Panc1 (cell line): ENCODE measurements at regions not wholly inside any gene's neighbourhood (a gene's known extent, or its start where the extent isn't known, plus 50 kb on each side); places are given as distances from the start of the nearest gene placed in this dataset.

Experiments
- ATAC-seq: fragments of 200-7000 bp; cut with Tn5 transposase; 2 replicates; pipeline ENCODE4 v1.9.1; 2020; ENCODE audit warnings: mild to moderate bottlenecking, moderate library complexity
- BruUV-seq: library from RNA; stranded (reverse); fragments of 400-500 nt; replicated peaks from 2 replicates; lab custom pipeline; 2021; lab: Mats Ljungman, UMichigan
- CTCF ChIA-PET: fragments of 300-600 bp; sonication (Branson Sonifier 250); formaldehyde crosslinking; loops from one replicate; lab custom pipeline; 2022; ENCODE audit warnings: antibody characterized with exemption; lab: Charles Lee
- POLR2A ChIA-PET: fragments of 300-600 bp; sonication (Branson Sonifier 250); formaldehyde crosslinking; loops from one replicate; lab custom pipeline; 2022; ENCODE audit warnings: antibody characterized with exemption; lab: Charles Lee
- DNase-seq: peaks from one replicate; pipeline ENCODE4 v3.0.0-alpha.2; 2010; ENCODE audit warnings: low read depth, low spot score
- H3K27ac ChIP-seq: 2 replicates; pipeline ENCODE4 v1.5.1; 2011; ENCODE audit warnings: mild to moderate bottlenecking, low read length, inconsistent platforms
- H3K27me3 ChIP-seq: fragments of 200-500 bp; sonication (Bioruptor generic); 2 replicates; pipeline ENCODE4 v1.6.0; 2014; ENCODE audit warnings: low read length, inconsistent platforms; ENCODE audit not compliant: control insufficient read depth, insufficient read depth
- H3K36me3 ChIP-seq: fragments of 200-500 bp; sonication (Bioruptor generic); 2 replicates; pipeline ENCODE4 v1.5.1; 2014; ENCODE audit warnings: inconsistent platforms, mild to moderate bottlenecking, low read length, moderate library complexity; ENCODE audit not compliant: control insufficient read depth, insufficient read depth
- H3K4me1 ChIP-seq: 2 replicates; pipeline ENCODE4 v1.5.1; 2011; ENCODE audit warnings: inconsistent platforms, mild to moderate bottlenecking, low read length, moderate library complexity; ENCODE audit not compliant: control insufficient read depth, insufficient read depth
- H3K4me3 ChIP-seq, 2 experiments: 2 replicates each; pipeline ENCODE4 v1.5.1; 2011 to 2012; ENCODE audit warnings: low read depth in 2 of 2, low read length in 2 of 2, mild to moderate bottlenecking in 2 of 2, inconsistent platforms in 1 of 2, moderate library complexity in 1 of 2
- H3K9me3 ChIP-seq: fragments of 200-500 bp; sonication (Bioruptor generic); 2 replicates; pipeline ENCODE4 v1.5.1; 2014; ENCODE audit warnings: low read depth, mild to moderate bottlenecking, inconsistent platforms, low read length, moderate library complexity; ENCODE audit not compliant: control insufficient read depth, insufficient read depth
- CTCF ChIP-seq: fragments of 450-650 bp; IDR thresholded peaks from 2 replicates; pipeline ENCODE4 v1.5.1; 2017; ENCODE audit warnings: mild to moderate bottlenecking
- POLR2AphosphoS5 ChIP-seq: IDR thresholded peaks from 2 replicates; pipeline ENCODE4 v1.6.1; 2012; ENCODE audit warnings: mild to moderate bottlenecking, low read depth, low read length, moderate library complexity
- REST ChIP-seq, 2 experiments: IDR thresholded peaks; 2 replicates each; pipeline ENCODE4 v1.6.1; 2011 to 2012; ENCODE audit warnings: low read depth in 2 of 2, control low read depth in 1 of 2, low read length in 1 of 2, mild to moderate bottlenecking in 1 of 2, moderate library complexity in 1 of 2; ENCODE audit not compliant: insufficient read depth in 1 of 2
- SIN3A ChIP-seq: IDR thresholded peaks from 2 replicates; pipeline ENCODE4 v1.6.1; 2012; ENCODE audit warnings: low read depth, mild to moderate bottlenecking, low read length, moderate library complexity, borderline replicate concordance; ENCODE audit not compliant: insufficient read depth
- TCF7L2 ChIP-seq: IDR thresholded peaks from 2 replicates; pipeline ENCODE4 v1.6.1; 2011; ENCODE audit warnings: mild to moderate bottlenecking, low read depth, low read length, inconsistent platforms
- in situ Hi-C: cut with HindIII; loops from 2 replicates; pipeline ENCODE4 v1.10.0; 2016; ENCODE audit warnings: low sequenced_read_pairs, low pct_unique_long_range_greater_than_20kb
- intact Hi-C: fragments of 100-400 bp; cut with micrococcal nuclease; formaldehyde crosslinking; loops from one replicate; pipeline ENCODE4 v1.10.0; 2022; ENCODE audit not compliant: unreplicated experiment

- H3K4me1 ChIP-seq, result no peaks in the 10 kb centered on the region
- ATAC-seq (no peak), DNase-seq (no peak)
- H3K27ac ChIP-seq, result no peak overlapping the region
- no peaks in the 10 kb centered on the region; the same call in 1 of the 2 replicates for H3K36me3 ChIP-seq
- no peak overlapping the region for H3K4me3 ChIP-seq
- BruUV-seq, result no TSS peak
- H3K27me3 ChIP-seq, result no peaks in the 10 kb centered on the region
- intact Hi-C loops, result loop anchor here (5.0 kb wide), 1 partner anchor 79 kb away; no protein-coding TSS in a partner anchor
- TF ChIP-seq CTCF (no peak), POLR2AphosphoS5 (no peak), TCF7L2 (no peak), SIN3A (no peak), REST (IDR thresholded peaks at IDR 0.05; ENCODE audit: insufficient read depth in 1 of 2, low read depth in 2 of 2, low read length in 1 of 2) (no peak)
- ChIA-PET CTCF (no interaction called here), POLR2A (interaction anchor here (0.5 kb wide), 1 partner anchor 53 kb away, joined by 6 read pairs; no protein-coding TSS in a partner anchor)
- no peaks in the 10 kb centered on the region for H3K9me3 ChIP-seq
- in situ Hi-C loops, result no loop called here
Measured at GRCh38 chr15:79773128-79773527, 123.7 kb downstream of the MTHFS start.

- ChIA-PET CTCF (no interaction called here), POLR2A (no interaction called here)
- ATAC-seq (no peak), DNase-seq (no peak)
- Histone ChIP-seq H3K27me3 (no peaks in the 10 kb centered on the region), H3K4me3 (no peak overlapping the region), H3K27ac (no peak overlapping the region), H3K36me3 (no peaks in the 10 kb centered on the region; the same call in 1 of the 2 replicates), H3K9me3 (no peaks in the 10 kb centered on the region), H3K4me1 (no peaks in the 10 kb centered on the region)
- in situ Hi-C loops (no loop called here), intact Hi-C loops (no loop called here)
- no TSS peak for BruUV-seq
- TF ChIP-seq TCF7L2 (no peak), SIN3A (no peak), POLR2AphosphoS5 (no peak), CTCF (no peak), REST (IDR thresholded peaks at IDR 0.05; ENCODE audit: insufficient read depth in 1 of 2, low read depth in 2 of 2, low read length in 1 of 2) (no peak)
Measured at GRCh38 chr15:79775821-79776220, 121.0 kb downstream of the MTHFS start.
